Endothelial cell of umbilical vein (primary cell): ENCODE measurements at regions not wholly inside any gene's neighbourhood (a gene's known extent, or its start where the extent isn't known, plus 50 kb on each side); places are given as distances from the start of the nearest gene placed in this dataset.
A peak's percentile ranks its signal among the peaks of the same experiment; 100 is the strongest.

Experiments used
- BruUV-seq: library from RNA; stranded (reverse); fragments of 400-500 nt; replicated peaks from 2 replicates; lab custom pipeline; 2021; lab: Mats Ljungman, UMichigan
- CTCF ChIA-PET: fragments of 300-600, 350-600 bp; sonication (Branson Sonifier 250); formaldehyde crosslinking; loops from one replicate; lab custom pipeline; 2021; ENCODE audit warnings: antibody characterized with exemption, inconsistent platforms; lab: Charles Lee
- POLR2A ChIA-PET: fragments of 300-600, 350-600 bp; sonication (Branson Sonifier 250); formaldehyde crosslinking; loops from one replicate; lab custom pipeline; 2021; ENCODE audit warnings: antibody characterized with exemption, inconsistent platforms; lab: Charles Lee
- DNase-seq: peaks from one replicate; pipeline ENCODE4 v3.0.0-alpha.2; 2011; ENCODE audit warnings: low read depth, low spot score
- FAIRE-seq: peaks from 2 replicates; lab custom pipeline; 2011; peaks lifted over from hg19 to GRCh38; lab: Jason Lieb, UNC
- H2AFZ ChIP-seq: 2 replicates; pipeline ENCODE4 v1.6.0; 2012; ENCODE audit warnings: low read depth, low read length, control low read depth, inconsistent platforms
- H3K27ac ChIP-seq: 2 replicates; pipeline ENCODE4 v1.5.1; 2011; ENCODE audit warnings: low read depth, mild to moderate bottlenecking, control low read depth, low read length, moderate library complexity; ENCODE audit not compliant: insufficient read depth
- H3K27me3 ChIP-seq, 2 experiments: 2 replicates each; pipeline versions ENCODE4 v1.6.0 to v1.6.1; 2011; ENCODE audit warnings: low read length in 2 of 2, mixed read lengths in 1 of 2; ENCODE audit not compliant: control insufficient read depth in 2 of 2, insufficient read depth in 2 of 2
- H3K36me3 ChIP-seq, 2 experiments: 2 replicates in 1 of 2; 3 replicates in 1 of 2; pipeline ENCODE4 v1.5.1; 2011; ENCODE audit warnings: low read length in 2 of 2, mild to moderate bottlenecking in 1 of 2, moderate library complexity in 1 of 2; ENCODE audit not compliant: control insufficient read depth in 2 of 2, insufficient read depth in 2 of 2; ENCODE audit errors: extremely low read depth in 1 of 2
- H3K4me1 ChIP-seq: 3 replicates; pipeline ENCODE4 v1.5.1; 2011; ENCODE audit warnings: mild to moderate bottlenecking, low read length; ENCODE audit not compliant: control insufficient read depth, insufficient read depth; ENCODE audit errors: extremely low read depth
- H3K4me2 ChIP-seq: 2 replicates; pipeline ENCODE4 v1.6.1; 2011; ENCODE audit warnings: low read length, control low read depth, mixed read lengths; ENCODE audit not compliant: insufficient read depth
- H3K4me3 ChIP-seq, 3 experiments: fragments of 200-600 bp in 1 of 3; sonication (generic), shearing (Covaris generic) in 1 of 3; replicated peaks in 1 of 3; 2 replicates each; pipeline ENCODE4 v1.5.1; 2011 to 2016; ENCODE audit warnings: control low read depth in 3 of 3, low read length in 3 of 3, mild to moderate bottlenecking in 2 of 3, inconsistent platforms in 1 of 3, low read depth in 1 of 3, moderate library complexity in 1 of 3; ENCODE audit not compliant: insufficient read depth in 1 of 3
- H3K79me2 ChIP-seq: 2 replicates; pipeline ENCODE4 v1.6.0; 2012; ENCODE audit warnings: low read length, inconsistent platforms; ENCODE audit not compliant: control insufficient read depth, insufficient read depth
- H3K9ac ChIP-seq: replicated peaks from 2 replicates; pipeline ENCODE3; 2011; ENCODE audit warnings: low read length, control low read depth; ENCODE audit not compliant: insufficient read depth; ENCODE audit errors: extremely low read depth
- H3K9me1 ChIP-seq: replicated peaks from 3 replicates; pipeline ENCODE4 v1.6.0; 2011; ENCODE audit warnings: mild to moderate bottlenecking, low read length; ENCODE audit not compliant: control insufficient read depth, insufficient read depth; ENCODE audit errors: extremely low read depth
- H3K9me3 ChIP-seq: replicated peaks from 2 replicates; pipeline ENCODE4 v1.5.1; 2012; ENCODE audit warnings: low read length, inconsistent platforms; ENCODE audit not compliant: control insufficient read depth, insufficient read depth
- H4K20me1 ChIP-seq: replicated peaks from 2 replicates; pipeline ENCODE3; 2011; ENCODE audit warnings: mild to moderate bottlenecking, low read length; ENCODE audit not compliant: control insufficient read depth, insufficient read depth; ENCODE audit errors: extremely low read depth
- EZH2 ChIP-seq: IDR thresholded peaks from 2 replicates; pipeline ENCODE4 v1.6.1; 2012; ENCODE audit warnings: borderline replicate concordance, low read depth, mild to moderate bottlenecking, moderate library complexity, low read length, inconsistent platforms; ENCODE audit not compliant: severe bottlenecking
- FOS ChIP-seq: IDR thresholded peaks from 2 replicates; pipeline ENCODE4 v1.6.1; 2011; ENCODE audit warnings: mild to moderate bottlenecking, low read length, moderate library complexity, borderline replicate concordance; ENCODE audit not compliant: insufficient read depth
- GATA2 ChIP-seq: IDR thresholded peaks from 2 replicates; pipeline ENCODE4 v1.7.0; 2011; ENCODE audit warnings: low read depth, mild to moderate bottlenecking, moderate library complexity, mixed read lengths, low read length; ENCODE audit not compliant: insufficient read length, insufficient read depth
- JUN ChIP-seq: IDR thresholded peaks from 2 replicates; pipeline ENCODE4 v1.6.1; 2011; ENCODE audit warnings: borderline replicate concordance, low read depth; ENCODE audit not compliant: insufficient read length, insufficient read depth
- MYC ChIP-seq: IDR thresholded peaks from one replicate; pipeline ENCODE4 v1.6.1; 2011; ENCODE audit warnings: mild to moderate bottlenecking, low read depth, low read length
- POLR2A ChIP-seq: IDR thresholded peaks from 2 replicates; pipeline ENCODE4 v1.6.1; 2012; ENCODE audit warnings: low read depth, mild to moderate bottlenecking, control low read depth, low read length
- POLR2AphosphoS5 ChIP-seq: IDR thresholded peaks from 2 replicates; pipeline ENCODE4 v1.6.1; 2012; ENCODE audit warnings: low read depth, mild to moderate bottlenecking, control low read depth, low read length, moderate library complexity; ENCODE audit not compliant: insufficient read depth
- dilution Hi-C: fragments of 300-500 bp; cut with MboI; formaldehyde crosslinking; loops from one replicate; pipeline ENCODE4 v1.15.0; 2019; ENCODE audit warnings: low sequenced_read_pairs; ENCODE audit not compliant: extremely low pct_ligation_motif_present
- intact Hi-C: fragments of 100-400 bp; cut with micrococcal nuclease; formaldehyde crosslinking; loops from one replicate; pipeline ENCODE4 v1.10.0; 2022
- TF ChIP-seq, protein P1 (sequence below), 2 donors: IDR thresholded peaks; 1 replicate in 1 of 2; 2 replicates in 1 of 2; pipeline ENCODE4 v1.5.1; 2011; ENCODE audit warnings: low read length in 2 of 2, mild to moderate bottlenecking in 2 of 2, moderate library complexity in 2 of 2, control low read depth in 1 of 2, inconsistent platforms in 1 of 2, low read depth in 1 of 2; ENCODE audit not compliant: insufficient read depth in 1 of 2; ENCODE audit errors: extremely low read depth in 1 of 2
- TF ChIP-seq, protein P2 (sequence below): IDR thresholded peaks from 2 replicates; pipeline ENCODE4 v1.6.1; 2011; ENCODE audit not compliant: insufficient read depth, insufficient read length

DNA sequence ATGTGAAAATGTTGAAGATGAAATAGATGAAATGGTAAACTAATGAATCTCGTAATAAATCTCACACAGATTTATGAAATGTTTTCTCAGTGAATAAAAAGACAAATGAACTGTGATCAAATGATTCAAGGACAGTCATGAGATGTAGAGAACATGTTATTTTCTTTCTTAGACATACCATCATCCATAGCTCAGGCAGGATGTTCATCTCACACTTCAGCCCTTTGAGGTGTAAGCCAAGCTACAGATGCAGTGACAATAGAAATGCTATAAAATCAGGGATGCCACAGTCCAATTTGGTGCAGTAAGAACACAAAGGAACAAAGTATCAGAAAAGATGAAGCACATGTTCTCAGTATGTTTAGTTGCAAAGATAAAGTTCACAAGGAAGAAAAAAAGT lies 242.7 kb upstream of the KRR1 start:
- Histone ChIP-seq H3K79me2 (no peaks in the 10 kb centered on the region), H3K4me1 (no peaks in the 10 kb centered on the region), H3K9me3 (no peaks in the 10 kb centered on the region), H3K27ac (no peak overlapping the region), H3K9ac (no peak overlapping the region), H3K27me3 (no peaks in the 10 kb centered on the region), H2AFZ (peak overlapping the region; percentile 37), H3K4me3 (no peak overlapping the region), H3K4me2 (no peak overlapping the region), H3K9me1 (no peaks in the 10 kb centered on the region), H3K36me3 (no peaks in the 10 kb centered on the region), H4K20me1 (no peaks in the 10 kb centered on the region)
- ChIA-PET POLR2A (no interaction called here), CTCF (interaction anchor here (1.0 to 1.6 kb wide), 2 partner anchors 10 to 11 kb away, joined by 4 to 5 read pairs; no protein-coding TSS in a partner anchor)
- dilution Hi-C loops: no loop called here
- no peak for DNase-seq
- no peak for TF ChIP-seq GATA2
- TF ChIP-seq FOS: no peak
- no peak for TF ChIP-seq EZH2
- TF ChIP-seq POLR2AphosphoS5: no peak
- TF ChIP-seq POLR2A: no peak
- TF ChIP-seq MYC: no peak
- TF ChIP-seq JUN: no peak
- TF ChIP-seq, protein P1, sequence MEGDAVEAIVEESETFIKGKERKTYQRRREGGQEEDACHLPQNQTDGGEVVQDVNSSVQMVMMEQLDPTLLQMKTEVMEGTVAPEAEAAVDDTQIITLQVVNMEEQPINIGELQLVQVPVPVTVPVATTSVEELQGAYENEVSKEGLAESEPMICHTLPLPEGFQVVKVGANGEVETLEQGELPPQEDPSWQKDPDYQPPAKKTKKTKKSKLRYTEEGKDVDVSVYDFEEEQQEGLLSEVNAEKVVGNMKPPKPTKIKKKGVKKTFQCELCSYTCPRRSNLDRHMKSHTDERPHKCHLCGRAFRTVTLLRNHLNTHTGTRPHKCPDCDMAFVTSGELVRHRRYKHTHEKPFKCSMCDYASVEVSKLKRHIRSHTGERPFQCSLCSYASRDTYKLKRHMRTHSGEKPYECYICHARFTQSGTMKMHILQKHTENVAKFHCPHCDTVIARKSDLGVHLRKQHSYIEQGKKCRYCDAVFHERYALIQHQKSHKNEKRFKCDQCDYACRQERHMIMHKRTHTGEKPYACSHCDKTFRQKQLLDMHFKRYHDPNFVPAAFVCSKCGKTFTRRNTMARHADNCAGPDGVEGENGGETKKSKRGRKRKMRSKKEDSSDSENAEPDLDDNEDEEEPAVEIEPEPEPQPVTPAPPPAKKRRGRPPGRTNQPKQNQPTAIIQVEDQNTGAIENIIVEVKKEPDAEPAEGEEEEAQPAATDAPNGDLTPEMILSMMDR (IDR thresholded peaks at IDR 0.05; ENCODE audit: extremely low read depth in 1 of 2, insufficient read depth in 1 of 2, low read depth in 1 of 2, low read length in 2 of 2): no peak
- TF ChIP-seq, protein P2, sequence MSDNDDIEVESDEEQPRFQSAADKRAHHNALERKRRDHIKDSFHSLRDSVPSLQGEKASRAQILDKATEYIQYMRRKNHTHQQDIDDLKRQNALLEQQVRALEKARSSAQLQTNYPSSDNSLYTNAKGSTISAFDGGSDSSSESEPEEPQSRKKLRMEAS: no peak
- intact Hi-C loops: no loop called here
- no peak for FAIRE-seq
- BruUV-seq: no TSS peak
